Activated CD4-positive, alpha-beta T cell treated with anti-CD3 and anti-CD28 coated beads, Interleukin-2, Interleukin-6, amounts not matched to agents 100 ng/mL and 50 ng/mL, durations not matched to agents 16 hours and 8 hours (primary cell): ENCODE measurements at regions not wholly inside any gene's neighbourhood (a gene's known extent, or its start where the extent isn't known, plus 50 kb on each side); places are given as distances from the start of the nearest gene placed in this dataset.

Source experiments
- DNase-seq: peaks from one replicate; pipeline ENCODE4 v3.0.0-alpha.2; 2020

DNA sequence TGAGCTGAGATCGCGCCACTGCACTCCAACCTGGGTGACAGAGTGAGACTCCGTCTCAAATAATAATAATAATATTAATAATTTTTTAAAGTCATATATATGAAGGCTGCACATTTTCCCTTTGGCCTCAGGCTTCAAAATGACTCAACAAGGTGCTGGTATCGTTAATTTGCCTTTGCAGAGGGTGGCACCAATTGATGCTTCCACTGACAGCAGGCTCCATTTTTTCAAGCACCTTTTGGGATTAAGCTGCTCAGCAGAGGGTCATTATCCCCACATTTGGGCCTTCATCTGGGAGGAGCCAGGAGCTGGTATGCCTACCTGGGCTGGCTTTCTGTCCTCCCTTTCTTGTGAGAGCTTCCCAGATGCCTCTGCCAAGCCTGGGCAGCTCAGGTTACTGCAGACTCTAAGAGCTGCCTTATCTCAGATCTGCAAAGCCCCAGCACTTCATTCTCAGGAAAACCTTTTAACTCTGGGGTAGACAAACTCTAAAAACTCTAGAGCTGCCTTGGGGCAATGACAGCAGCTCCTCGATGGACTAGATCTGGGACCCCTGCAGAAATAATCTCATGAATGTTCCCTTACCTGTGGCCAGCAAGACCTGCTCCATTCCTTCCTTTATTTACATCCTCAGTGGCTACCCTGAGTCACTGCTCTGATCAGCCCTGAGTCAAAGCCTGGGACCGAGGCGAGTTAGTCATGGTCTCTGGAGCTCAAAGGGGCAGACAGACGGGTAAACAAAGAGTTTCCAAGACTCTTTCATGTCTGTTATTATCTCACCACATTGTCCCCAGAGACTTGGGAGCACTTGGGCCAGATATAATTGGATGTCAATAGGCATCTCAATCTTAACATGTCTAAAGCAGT lies 80.0 kb upstream of the EYA2 start:
- DNase-seq, result no peak

DNA sequence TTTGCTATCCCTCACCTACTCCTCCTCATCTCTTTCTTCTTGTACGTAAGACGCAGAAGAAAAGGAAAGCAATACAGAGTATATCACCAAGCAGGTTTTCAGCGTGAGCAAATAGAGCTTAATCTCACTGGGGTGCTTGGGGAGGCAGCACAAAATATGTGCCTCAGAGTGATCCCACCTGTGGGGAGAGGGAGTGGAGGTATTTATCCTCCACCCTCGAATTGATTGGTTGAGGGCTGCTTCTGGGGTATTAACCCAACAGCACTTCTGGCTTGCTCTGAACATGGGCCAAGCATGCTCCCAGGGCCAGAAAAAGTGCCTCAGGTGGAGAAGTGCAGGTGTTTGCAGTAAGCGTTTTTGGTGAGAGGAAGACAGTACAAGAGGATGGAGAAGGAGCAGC lies 78.5 kb upstream of the EYA2 start:
- DNase-seq, result no peak

DNA sequence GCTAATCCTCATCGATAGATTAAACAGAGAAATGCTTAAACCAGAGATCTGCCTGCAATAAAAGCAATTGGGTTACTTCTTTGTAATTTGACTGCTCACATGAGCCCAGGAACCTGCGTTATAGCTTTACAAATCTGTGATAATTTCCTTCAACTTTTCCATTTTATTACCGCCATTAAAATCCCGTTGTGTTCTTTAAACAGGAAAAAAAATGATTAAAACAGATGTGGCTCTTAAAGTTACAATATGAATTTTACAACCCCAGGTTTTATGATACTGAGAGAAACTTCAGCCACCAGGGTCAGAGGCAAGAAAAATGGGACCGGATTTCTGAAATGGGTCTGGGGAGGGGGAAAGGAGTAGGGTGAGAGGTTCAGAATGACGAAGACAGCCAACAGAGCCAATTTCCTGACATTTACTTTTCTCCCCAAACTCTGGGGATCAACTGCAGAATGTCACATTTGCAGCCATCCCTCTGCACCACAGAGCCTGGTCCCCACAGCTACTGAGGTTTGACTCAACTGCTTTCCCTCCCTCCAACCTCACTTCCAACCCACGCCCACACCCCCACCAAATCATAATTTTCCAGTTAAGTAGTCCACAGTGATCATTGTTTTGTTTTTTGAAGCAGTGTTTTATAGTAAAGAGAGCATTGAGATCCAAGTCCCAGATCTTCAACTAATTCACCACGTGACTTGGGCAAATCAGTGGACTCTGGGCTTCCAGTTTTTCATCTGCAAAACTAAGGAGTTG lies 77.6 kb upstream of the EYA2 start:
- DNase-seq, result no peak

DNA sequence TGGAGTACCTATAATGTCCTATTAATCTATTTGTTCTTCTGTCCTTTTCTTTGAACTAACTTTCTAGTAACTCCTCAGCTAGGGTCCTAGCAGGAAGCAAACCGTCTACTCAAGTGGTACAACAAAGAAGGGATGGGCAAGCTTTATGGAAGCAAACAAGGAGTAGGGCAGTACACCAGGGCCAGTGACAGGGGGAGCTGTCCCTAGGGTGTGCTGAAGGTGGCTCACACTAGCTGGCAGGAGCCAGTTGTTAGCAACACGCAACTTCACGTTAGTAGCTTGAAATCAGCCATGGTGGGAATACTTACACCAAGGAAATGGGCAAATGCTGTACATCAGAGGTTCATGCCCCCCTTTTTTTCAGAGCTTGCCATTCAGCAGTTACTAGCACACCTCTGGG lies 74.0 kb upstream of the EYA2 start:
- DNase-seq, result no peak

DNA sequence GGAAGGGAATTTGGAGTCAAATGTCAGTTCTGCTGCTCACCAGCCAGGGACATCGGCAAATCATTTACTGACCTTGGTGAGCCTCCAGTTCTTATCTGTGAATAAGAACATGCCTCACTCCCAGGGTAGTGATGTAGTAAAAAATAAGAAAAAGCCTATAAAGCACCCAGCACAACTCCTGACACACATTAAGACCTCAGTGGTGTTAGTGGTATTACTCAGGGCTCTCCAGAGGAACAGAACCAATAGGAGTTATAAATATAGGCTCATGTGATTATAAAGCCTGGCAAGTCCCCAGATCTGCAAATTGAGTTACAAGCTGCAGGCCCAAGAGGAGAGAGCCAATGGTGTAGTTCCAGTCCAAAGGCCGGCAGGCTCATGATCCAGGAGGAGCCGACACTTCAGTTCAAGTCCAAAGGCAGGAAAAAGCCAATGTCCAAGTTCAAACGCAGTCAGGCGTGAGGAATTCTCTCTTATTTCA lies 71.3 kb upstream of the EYA2 start:
- no peak for DNase-seq

- no peak for DNase-seq
These were observed 70.9 kb upstream of the EYA2 start for GRCh38 chr20:46823753-46824152.

GRCh38 chr20:46826343-46826984 lies 68.2 kb upstream of the EYA2 start:
- no peak for DNase-seq

- DNase-seq, result no peak
These were observed 66.8 kb upstream of the EYA2 start for GRCh38 chr20:46827718-46828458.

- DNase-seq, result no peak
These were observed 66.2 kb upstream of the EYA2 start for GRCh38 chr20:46828471-46828870.

- DNase-seq, result no peak
These were observed 63.6 kb upstream of the EYA2 start for GRCh38 chr20:46830886-46831632.

DNA sequence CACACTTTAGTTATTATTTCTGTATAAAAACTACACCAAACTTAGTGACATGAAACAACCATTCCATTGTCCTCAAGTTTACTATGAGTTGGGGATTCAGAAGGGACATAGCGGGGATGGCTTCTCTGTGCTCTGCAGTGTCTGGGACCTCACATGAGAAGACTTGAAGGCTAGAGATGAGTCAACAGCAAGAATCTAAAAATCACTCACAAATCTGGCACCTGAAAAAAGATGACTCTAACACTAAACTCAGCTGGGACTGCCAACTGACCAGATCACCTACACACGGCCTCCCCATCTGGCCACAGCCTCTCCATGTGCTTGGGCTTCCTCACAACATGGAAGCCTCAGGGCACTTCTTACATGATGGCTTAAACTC lies 63.0 kb upstream of the EYA2 start:
- peak; percentile 27 for DNase-seq

DNA sequence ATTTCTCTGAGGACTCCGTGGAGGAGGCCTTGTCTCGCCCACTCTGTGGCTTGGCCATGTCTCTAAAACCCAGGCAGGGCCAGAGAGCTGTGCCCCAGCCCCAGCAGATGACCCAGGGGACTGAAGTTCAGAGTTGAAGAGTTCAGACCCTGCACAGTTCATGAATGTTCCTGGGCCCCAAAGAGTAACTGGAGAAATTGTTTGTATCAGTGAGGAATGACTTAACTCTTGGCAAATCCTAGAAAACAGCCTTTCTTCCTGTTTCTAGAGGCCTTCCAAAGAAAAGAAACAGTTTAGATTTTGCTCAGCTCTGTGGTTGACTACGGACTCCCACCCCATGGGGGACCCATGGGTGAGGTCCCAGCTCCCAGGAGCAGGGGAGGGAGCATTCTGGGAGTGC lies 62.1 kb upstream of the EYA2 start:
- no peak for DNase-seq

DNA sequence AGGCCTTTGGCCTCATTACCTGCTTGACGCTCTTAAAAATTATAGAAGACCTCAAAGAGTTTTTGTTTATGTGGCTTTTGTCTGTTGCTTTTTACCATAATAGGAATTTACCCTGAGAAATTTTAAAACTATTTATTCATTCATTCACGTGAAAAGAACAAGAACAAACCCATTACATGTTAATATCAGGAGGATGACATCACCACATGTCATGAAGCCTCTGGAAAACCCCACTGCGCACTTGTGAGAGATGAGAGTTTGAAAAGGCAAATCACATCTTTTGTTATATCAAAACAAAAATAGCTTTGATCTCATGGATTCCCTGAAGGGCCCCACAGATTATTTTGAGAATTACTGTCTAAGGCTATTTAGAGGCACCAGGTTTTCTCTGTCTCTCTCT lies 61.3 kb upstream of the EYA2 start:
- DNase-seq, result peak; percentile 40

DNA sequence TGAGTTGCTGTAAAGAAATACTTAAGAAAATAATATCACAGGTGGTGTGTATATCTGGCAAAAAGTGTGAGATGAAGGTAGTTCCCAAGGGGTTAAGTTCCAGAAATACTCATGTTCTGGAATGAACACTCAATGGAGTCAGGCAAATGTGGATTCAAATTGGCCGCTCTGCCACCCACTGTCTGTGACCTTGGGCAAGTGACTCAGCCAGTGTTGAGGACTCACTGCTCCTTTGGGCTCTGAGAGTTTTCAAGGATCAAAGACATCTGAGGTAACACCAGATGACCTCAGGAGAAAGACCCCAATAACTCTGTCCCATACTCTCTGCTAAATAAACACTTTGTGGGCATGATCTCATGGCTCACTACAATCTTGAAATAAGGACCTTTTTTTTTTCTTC lies 59.2 kb upstream of the EYA2 start:
- no peak for DNase-seq

- no peak for DNase-seq
These were observed 57.6 kb upstream of the EYA2 start for GRCh38 chr20:46837083-46837482.

DNA sequence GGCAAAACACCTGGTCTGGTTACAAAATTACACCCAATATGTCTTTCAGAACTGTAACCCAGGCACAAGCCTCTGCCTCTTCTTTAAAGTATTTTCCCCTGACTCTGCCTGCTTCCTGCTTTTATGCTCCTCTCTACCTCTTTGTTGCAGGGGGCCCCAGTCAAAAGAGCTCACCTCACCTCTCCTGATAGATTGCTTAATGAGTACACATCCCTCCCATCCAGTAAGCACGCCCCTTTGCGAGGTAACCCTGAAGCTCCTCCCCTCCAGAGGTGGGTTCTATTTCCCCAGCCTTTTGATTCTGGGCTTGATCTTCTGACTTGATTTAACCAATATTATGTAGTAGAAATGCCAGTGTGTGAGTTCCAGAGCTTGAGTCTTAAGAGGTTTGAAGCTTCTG lies 56.6 kb upstream of the EYA2 start:
- DNase-seq, result no peak

GRCh38 chr20:46840054-46840729 lies 54.5 kb upstream of the EYA2 start:
- no peak for DNase-seq
